ENCODE measurements at regions not wholly inside any gene's neighbourhood (a gene's known extent, or its start where the extent isn't known, plus 50 kb on each side); places are given as distances from the start of the nearest gene placed in this dataset.

GRCh38 chr4:181502611-181503010 lies 740.6 kb upstream of the TENM3 start:
- no peak for DNase-seq (ENCODE audit: low spot score)

DNA sequence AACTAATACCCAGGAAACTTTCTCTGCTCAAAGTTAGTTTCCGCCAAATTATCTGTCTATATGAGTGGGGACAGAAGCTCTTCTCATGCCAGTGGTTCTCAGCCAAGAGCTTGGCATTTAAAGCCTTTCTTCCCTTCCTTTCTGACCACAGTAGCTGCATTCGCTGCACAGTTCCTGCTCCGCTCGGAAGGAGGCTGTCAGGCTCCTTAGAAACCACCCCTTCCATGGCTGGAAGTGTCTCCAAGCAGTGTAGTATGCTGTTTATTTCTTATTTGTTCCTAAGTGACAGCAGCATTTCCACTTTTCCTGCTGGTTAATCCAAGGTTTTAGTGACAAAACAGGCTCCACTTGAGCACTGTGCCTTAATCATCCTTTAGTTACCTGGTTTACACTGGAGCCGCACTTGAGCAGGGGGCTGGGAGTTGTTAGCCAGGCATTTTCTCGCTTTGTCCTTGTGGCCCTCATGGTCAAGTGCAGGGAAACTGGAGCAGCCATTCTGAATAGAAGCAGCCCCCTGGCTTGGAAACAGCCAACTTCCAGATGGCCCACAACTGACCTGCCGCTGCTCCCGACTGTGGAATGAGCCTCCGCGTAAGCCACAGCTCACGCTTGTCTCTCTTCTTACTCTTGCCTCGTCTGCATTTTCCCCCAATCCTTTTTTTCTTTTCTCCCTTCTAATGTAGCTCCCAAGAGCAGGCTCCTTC lies 739.4 kb upstream of the TENM3 start:
- no peak for DNase-seq (ENCODE audit: low spot score)

DNA sequence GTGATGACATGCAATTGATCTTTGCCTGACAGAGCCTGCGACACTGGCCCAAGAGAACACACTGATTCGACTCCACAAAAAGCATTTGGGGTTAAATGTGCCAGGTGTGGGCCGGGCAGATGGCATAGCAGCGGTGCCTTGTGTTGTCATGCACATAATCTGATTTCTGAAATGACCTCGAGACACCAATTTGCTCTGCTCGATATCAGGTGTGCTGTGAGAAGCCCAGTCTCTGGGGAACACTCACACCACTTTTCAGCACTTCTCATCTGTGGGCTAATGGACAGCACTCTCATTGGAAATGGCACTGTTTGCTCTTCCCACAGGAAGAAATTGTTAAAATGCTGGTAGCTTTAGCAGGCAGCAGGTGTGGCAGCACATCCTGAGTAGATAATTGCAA lies 738.3 kb upstream of the TENM3 start:
- DNase-seq (ENCODE audit: low spot score) = no peak

GRCh38 chr4:181507180-181507835 lies 735.9 kb upstream of the TENM3 start:
- no peak for DNase-seq (ENCODE audit: low spot score)

- DNase-seq (ENCODE audit: low spot score) = no peak
Observed at GRCh38 chr4:181507938-181508337, 735.3 kb upstream of the TENM3 start.

DNA sequence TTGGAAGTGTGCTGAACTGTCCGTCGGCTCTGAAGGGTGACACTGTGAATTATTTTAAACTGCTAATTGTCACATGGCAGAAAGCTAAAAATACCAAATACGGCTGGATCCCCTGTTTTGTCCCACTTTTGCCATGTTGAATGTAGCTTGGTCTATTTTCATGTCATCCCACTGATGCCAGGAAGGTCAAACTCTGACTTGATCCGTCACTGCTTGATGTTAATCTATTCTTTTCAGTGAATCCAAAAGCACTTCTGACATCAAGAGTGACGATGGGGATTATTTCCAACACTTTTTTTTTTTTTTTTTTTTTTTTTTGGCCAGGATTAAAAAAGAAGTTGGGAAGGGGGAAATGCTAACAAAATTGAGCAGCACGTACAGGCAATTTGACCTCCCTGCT lies 734.6 kb upstream of the TENM3 start:
- no peak for DNase-seq (ENCODE audit: low spot score)

GRCh38 chr4:181509073-181509472 lies 734.1 kb upstream of the TENM3 start:
- DNase-seq (ENCODE audit: low spot score) = no peak

- DNase-seq (ENCODE audit: low spot score) = no peak
Observed at GRCh38 chr4:181517491-181517890, 725.7 kb upstream of the TENM3 start.

DNA sequence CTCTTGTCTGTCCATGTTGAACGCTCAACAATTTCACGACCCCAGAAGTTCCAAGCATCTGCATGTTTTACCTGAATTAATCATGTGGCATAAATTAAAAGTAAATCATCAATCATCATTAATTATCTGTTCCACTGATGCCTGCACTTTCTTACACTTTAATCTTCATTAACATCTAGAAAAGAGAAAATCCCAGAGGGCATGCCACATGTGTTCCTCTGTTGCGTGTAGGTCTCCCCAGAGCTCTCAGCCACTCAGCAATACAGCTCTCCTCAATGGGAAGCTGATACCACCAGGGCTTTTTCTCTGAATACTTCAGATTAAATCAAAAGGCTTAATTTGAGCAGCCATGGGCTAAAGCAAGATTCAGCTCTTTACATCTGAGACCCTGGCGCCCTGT lies 722.4 kb upstream of the TENM3 start:
- DNase-seq (ENCODE audit: low spot score) = no peak

- DNase-seq (ENCODE audit: low spot score) = no peak
Observed at GRCh38 chr4:181523973-181524372, 719.2 kb upstream of the TENM3 start.

- no peak for DNase-seq (ENCODE audit: low spot score)
Observed at GRCh38 chr4:181524499-181524898, 718.7 kb upstream of the TENM3 start.

DNA sequence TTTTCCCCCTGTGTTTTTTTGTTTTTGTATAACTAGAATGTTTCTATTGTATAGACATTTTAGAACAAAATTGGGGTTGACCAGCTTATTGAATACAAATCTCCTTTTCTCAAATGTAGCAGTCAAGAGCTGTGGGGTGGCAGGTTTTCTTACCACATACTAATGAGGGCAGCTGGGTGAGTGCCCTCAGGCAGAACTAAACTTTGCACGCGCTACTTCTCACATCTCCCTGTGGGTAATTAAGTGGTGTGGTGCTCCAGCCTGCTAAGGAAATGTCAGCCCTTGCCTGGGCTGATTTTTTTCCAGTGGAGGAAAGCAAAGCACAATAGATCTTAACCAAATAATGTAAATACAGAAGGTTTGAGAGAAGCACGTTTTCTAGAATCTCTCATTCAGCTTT lies 717.6 kb upstream of the TENM3 start:
- no peak for DNase-seq (ENCODE audit: low spot score)

GRCh38 chr4:181528570-181529184 lies 714.5 kb upstream of the TENM3 start:
- DNase-seq (ENCODE audit: low spot score) = peak; percentile 17

DNA sequence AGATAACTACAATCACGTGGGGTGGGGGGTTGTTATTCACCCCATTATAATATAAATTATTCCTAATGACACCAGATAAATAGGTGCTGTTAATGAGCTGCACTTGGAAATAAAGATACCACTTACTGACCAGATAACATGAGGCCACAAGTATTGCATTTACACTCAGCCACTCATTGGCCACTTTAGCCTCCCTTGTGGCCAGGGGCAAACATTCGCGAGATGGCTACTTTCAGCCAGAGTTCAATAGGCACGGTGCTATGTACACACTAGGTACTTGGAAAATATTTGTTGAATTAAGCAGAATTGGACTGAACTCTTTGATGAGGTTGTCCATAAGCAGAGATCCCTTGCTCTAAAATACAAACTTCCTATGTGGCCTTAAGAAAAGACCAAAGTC lies 713.7 kb upstream of the TENM3 start:
- DNase-seq (ENCODE audit: low spot score) = no peak

GRCh38 chr4:181536196-181536746 lies 706.9 kb upstream of the TENM3 start:
- no peak for DNase-seq (ENCODE audit: low spot score)

DNA sequence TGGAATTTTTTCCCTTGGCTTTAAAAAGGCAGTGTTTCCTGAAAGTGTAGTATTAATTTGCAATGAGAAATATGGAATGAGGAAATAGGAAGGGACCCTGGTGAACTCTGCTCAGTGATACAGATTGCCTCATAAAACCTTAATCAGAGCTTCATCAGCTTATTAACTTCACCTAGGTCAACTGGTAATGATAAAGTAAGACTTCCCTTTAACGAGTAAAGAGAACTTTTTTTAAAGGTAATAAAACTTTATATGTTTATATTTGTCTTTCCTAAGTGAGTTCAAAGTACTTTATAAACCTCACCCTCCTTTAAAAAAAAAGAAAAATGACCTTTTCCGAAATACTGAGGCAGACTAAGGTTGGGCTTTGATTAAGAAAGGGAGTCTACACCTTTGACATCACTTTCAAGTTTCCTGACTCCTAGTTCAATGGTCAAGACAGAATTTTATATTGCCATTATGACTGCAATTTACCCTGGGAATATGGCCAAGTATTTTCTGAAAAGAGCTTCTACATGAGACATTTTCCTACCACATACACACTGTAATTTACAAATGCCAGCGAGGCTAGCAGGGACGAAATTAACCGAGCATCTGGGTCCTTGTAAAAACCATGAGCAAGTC lies 706.3 kb upstream of the TENM3 start:
- no peak for DNase-seq (ENCODE audit: low spot score)

- no peak for DNase-seq (ENCODE audit: low spot score)
Observed at GRCh38 chr4:181538431-181538830, 704.8 kb upstream of the TENM3 start.

- DNase-seq (ENCODE audit: low spot score) = no peak
Observed at GRCh38 chr4:181541396-181541795, 701.8 kb upstream of the TENM3 start.

DNA sequence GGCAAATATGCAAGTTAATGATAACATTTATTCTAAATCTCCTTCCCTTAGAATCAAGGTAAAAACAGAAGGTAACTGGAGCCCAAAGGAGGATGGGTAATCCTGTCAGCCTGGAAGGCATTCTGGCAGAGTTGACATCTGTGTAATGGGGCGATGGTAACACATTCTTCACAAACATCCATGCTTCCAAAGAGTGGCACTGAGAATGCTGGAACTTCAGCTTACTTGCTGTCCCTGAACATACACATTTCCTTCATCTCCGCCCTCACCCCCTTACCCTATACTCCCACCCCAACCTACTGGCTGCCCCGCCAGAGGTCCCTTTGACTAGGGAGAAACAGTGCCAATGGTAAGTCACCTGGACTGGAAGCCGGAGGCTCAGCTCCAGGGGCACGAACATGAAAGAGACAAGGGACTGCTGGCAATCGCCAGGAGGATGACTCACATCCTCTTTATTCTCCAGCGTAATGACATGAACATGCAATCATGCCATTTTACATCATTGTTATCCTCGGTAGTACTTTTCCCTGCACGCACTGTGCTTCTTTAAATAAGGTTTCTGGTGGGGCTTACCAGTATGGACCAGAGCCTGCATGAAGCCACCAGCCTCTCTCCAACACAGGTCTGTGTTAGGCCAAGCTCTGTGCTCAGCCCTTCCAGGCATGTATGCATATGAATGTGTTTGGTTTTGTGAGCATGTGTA lies 694.2 kb upstream of the TENM3 start:
- no peak for DNase-seq (ENCODE audit: low spot score)

- no peak for DNase-seq (ENCODE audit: low spot score)
Observed at GRCh38 chr4:181549576-181550188, 693.5 kb upstream of the TENM3 start.

DNA sequence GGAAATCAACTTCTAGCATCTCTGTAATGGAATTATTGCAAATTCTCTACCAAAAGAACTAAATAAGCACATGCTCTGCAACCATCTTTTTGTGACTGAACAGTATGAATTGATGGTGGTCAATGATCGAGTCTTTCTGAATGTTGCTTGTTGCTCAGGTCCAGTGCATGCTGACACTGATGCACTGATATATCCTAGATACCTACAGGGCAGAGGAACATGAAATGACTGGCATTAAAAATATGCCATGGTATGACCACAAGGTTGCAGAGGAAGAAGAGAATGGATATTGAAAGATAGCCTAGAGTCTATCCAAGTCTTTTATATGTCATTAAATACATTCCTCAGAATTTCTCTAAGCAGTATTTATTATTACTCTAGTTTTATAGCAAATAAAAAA lies 692.8 kb upstream of the TENM3 start:
- DNase-seq (ENCODE audit: low spot score) = no peak

- DNase-seq (ENCODE audit: low spot score) = no peak
Observed at GRCh38 chr4:181559637-181560036, 683.6 kb upstream of the TENM3 start.
